CD4-positive, alpha-beta T cell (primary cell): ENCODE measurements at regions not wholly inside any gene's neighbourhood (a gene's known extent, or its start where the extent isn't known, plus 50 kb on each side); places are given as distances from the start of the nearest gene placed in this dataset.

Source experiments
- ATAC-seq: fragments of 200-7000 bp; cut with Tn5 transposase; one replicate; pipeline ENCODE4 v1.10.0; 2022; ENCODE audit warnings: mild to moderate bottlenecking; ENCODE audit not compliant: poor library complexity
- CTCF ChIA-PET: fragments of 350-600 bp; sonication (Branson Sonifier 250); formaldehyde crosslinking; loops from one replicate; lab custom pipeline; 2021; ENCODE audit warnings: antibody characterized with exemption, inconsistent platforms; lab: Charles Lee
- POLR2A ChIA-PET: fragments of 350-600 bp; sonication (Branson Sonifier 250); formaldehyde crosslinking; loops from one replicate; lab custom pipeline; 2021; ENCODE audit warnings: antibody characterized with exemption, inconsistent platforms; lab: Charles Lee
- DNase-seq, 14 experiments: peaks; one replicate each; pipeline ENCODE4 v3.0.0-alpha.2; 2013 to 2020; ENCODE audit warnings: mixed read lengths in 2 of 14
- H3K27ac ChIP-seq, 2 donors: one replicate each; pipeline versions ENCODE4 v1.5.1 to v1.7.0; 2013; ENCODE audit warnings: low read length in 2 of 2, low read depth in 1 of 2, mild to moderate bottlenecking in 1 of 2
- H3K27me3 ChIP-seq, 2 experiments: 1 replicate in 1 of 2; 2 replicates in 1 of 2; pipeline versions ENCODE4 v1.6.1 to v1.7.0; 2013; ENCODE audit warnings: low read length in 2 of 2, control low read depth in 1 of 2, mild to moderate bottlenecking in 1 of 2, moderate library complexity in 1 of 2; ENCODE audit not compliant: insufficient read depth in 2 of 2, control insufficient read depth in 1 of 2
- H3K36me3 ChIP-seq: one replicate; pipeline ENCODE4 v1.6.1; 2013; ENCODE audit warnings: low read length, control low read depth; ENCODE audit not compliant: insufficient read depth
- H3K4me1 ChIP-seq: one replicate; pipeline ENCODE4 v1.6.1; 2013; ENCODE audit warnings: low read length, control low read depth; ENCODE audit not compliant: insufficient read depth
- H3K4me3 ChIP-seq: one replicate; pipeline ENCODE4 v1.5.1; 2013; ENCODE audit warnings: mild to moderate bottlenecking, low read length, moderate library complexity
- H3K9me3 ChIP-seq, 2 experiments: 1 replicate in 1 of 2; 2 replicates in 1 of 2; pipeline versions ENCODE4 v1.6.1 to v1.7.0; 2013; ENCODE audit warnings: low read length in 2 of 2, mild to moderate bottlenecking in 2 of 2, control low read depth in 1 of 2, moderate library complexity in 1 of 2; ENCODE audit not compliant: control insufficient read depth in 1 of 2, insufficient read depth in 1 of 2
- H3K27ac Mint-ChIP-seq: one replicate; pipeline ENCODE4 v1.8.0; 2020; ENCODE audit warnings: mixed read lengths
- H3K27me3 Mint-ChIP-seq: one replicate; pipeline ENCODE4 v1.8.0; 2021; ENCODE audit warnings: mixed read lengths
- H3K36me3 Mint-ChIP-seq: one replicate; pipeline ENCODE4 v1.8.0; 2021; ENCODE audit warnings: low read depth, mixed read lengths
- H3K4me1 Mint-ChIP-seq: one replicate; pipeline ENCODE4 v1.8.0; 2021; ENCODE audit warnings: low read depth, mixed read lengths
- H3K4me3 Mint-ChIP-seq: one replicate; pipeline ENCODE4 v1.8.0; 2020; ENCODE audit warnings: mild to moderate bottlenecking, mixed read lengths
- H3K9me3 Mint-ChIP-seq: one replicate; pipeline ENCODE4 v1.8.0; 2020; ENCODE audit warnings: mixed read lengths
- CTCF ChIP-seq: fragments of 200-600 bp; IDR thresholded peaks from one replicate; pipeline ENCODE4 v1.8.0; 2022; ENCODE audit warnings: antibody characterized with exemption, mild to moderate bottlenecking
- intact Hi-C, 2 experiments: fragments of 100-400 bp; cut with DNase I in 1 of 2; cut with micrococcal nuclease in 1 of 2; formaldehyde crosslinking; loops; one replicate each; pipeline versions ENCODE4 v1.15.1 to v1.9.0; 2023 to 2025; cut with DNase I, micrococcal nuclease

GRCh38 chr9:124101969-124102345 is 90.4 kb downstream of the LHX2 start:
- peaks cover 0 to 2% of the 10 kb centered on the region in 2 experiments for H3K27me3 ChIP-seq
- Mint-ChIP-seq H3K4me3 (no peak overlapping the region), H3K4me1 (no peaks in the 10 kb centered on the region), H3K9me3 (no peaks in the 10 kb centered on the region), H3K27ac (no peak overlapping the region), H3K27me3 (peaks cover 35% of the 10 kb centered on the region), H3K36me3 (no peaks in the 10 kb centered on the region)
- no peak overlapping the region for H3K4me3 ChIP-seq
- ATAC-seq, result no peak
- POLR2A ChIA-PET, result no interaction called here
- no peaks in the 10 kb centered on the region for H3K36me3 ChIP-seq
- DNase-seq, result no peak
- H3K4me1 ChIP-seq, result no peaks in the 10 kb centered on the region
- no peak overlapping the region for H3K27ac ChIP-seq
- TF ChIP-seq CTCF, result no peak
- no peaks in the 10 kb centered on the region for H3K9me3 ChIP-seq
- intact Hi-C loops, result no loop called here
- CTCF ChIA-PET, result no interaction called here

- no peaks in the 10 kb centered on the region for H3K4me1 Mint-ChIP-seq
- H3K27ac ChIP-seq, result no peak overlapping the region
- peaks cover 38% of the 10 kb centered on the region for H3K27me3 Mint-ChIP-seq
- H3K27ac Mint-ChIP-seq, result no peak overlapping the region
- no peak for TF ChIP-seq CTCF
- DNase-seq (no peak), ATAC-seq (no peak)
- H3K36me3 Mint-ChIP-seq, result no peaks in the 10 kb centered on the region
- H3K27me3 ChIP-seq, result peaks cover 0 to 2% of the 10 kb centered on the region in 2 experiments
- no peaks in the 10 kb centered on the region for H3K36me3 ChIP-seq
- H3K9me3 Mint-ChIP-seq, result no peaks in the 10 kb centered on the region
- ChIA-PET CTCF (no interaction called here), POLR2A (no interaction called here)
- H3K4me3 Mint-ChIP-seq, result no peak overlapping the region
- no peak overlapping the region for H3K4me3 ChIP-seq
- H3K4me1 ChIP-seq, result no peaks in the 10 kb centered on the region
- intact Hi-C loops, result no loop called here
- H3K9me3 ChIP-seq, result no peaks in the 10 kb centered on the region
Observed at GRCh38 chr9:124102363-124102762, 90.8 kb downstream of the LHX2 start.

- H3K4me3 Mint-ChIP-seq, result no peak overlapping the region
- ATAC-seq, result no peak
- no peak for DNase-seq
- ChIA-PET CTCF (no interaction called here), POLR2A (no interaction called here)
- intact Hi-C loops, result no loop called here
- H3K27me3 Mint-ChIP-seq, result peaks cover 38% of the 10 kb centered on the region
- H3K27ac ChIP-seq, result no peak overlapping the region
- H3K36me3 ChIP-seq, result no peaks in the 10 kb centered on the region
- H3K9me3 ChIP-seq, result peaks cover 0 to 5% of the 10 kb centered on the region in 2 experiments
- H3K4me1 ChIP-seq, result no peaks in the 10 kb centered on the region
- H3K27me3 ChIP-seq, result peaks cover 0 to 6% of the 10 kb centered on the region in 2 experiments
- H3K4me3 ChIP-seq, result no peak overlapping the region
- H3K27ac Mint-ChIP-seq, result no peak overlapping the region
- TF ChIP-seq CTCF, result no peak
- no peaks in the 10 kb centered on the region for H3K36me3 Mint-ChIP-seq
- H3K9me3 Mint-ChIP-seq, result no peaks in the 10 kb centered on the region
- no peaks in the 10 kb centered on the region for H3K4me1 Mint-ChIP-seq
Observed at GRCh38 chr9:124105266-124105665, 93.7 kb downstream of the LHX2 start.
